ENCODE measurements at regions not wholly inside any gene's neighbourhood (a gene's known extent, or its start where the extent isn't known, plus 50 kb on each side); places are given as distances from the start of the nearest gene placed in this dataset.
A peak's percentile ranks its signal among the peaks of the same experiment; 100 is the strongest.

DNA sequence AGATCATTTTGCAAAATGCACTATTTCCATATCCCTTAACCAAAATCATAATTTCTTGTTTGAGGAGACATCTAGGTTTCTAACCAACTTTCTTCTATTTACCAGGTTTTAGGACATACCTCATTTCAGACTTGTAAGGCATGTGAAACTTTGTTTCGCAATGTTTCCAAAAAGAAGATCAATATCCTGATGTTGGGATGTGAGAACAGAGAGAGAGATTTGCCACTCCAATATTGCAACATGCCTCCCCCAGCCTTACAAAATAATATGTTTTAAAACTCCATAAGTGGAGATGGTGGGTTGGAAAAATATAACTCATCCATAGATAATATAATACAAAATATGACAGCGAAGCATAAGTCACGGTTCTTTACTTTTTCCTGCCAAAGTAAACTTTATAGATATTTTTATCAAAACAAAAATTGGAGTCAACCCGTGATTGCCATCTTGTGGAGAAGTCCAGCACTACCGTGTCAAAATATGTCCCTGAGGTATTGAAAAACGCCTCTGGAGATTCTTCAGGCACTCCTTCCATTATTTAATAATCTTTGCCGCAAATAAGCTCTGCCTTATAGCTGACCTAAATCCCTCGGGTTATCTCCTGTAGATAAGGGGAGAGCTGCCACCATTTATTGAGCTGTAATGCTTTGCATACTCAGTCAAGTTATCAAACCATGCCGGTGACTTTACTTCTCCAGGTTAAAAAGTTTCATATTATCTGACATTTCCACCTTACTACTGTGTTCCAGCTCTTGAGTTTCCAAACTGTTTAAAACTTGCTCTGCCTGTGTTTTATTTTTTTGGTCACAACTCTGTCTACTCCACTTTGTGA is 534.2 kb downstream of the HACE1 start:
- peak; percentile 11 for DNase-seq (ENCODE audit: low read depth)

DNA sequence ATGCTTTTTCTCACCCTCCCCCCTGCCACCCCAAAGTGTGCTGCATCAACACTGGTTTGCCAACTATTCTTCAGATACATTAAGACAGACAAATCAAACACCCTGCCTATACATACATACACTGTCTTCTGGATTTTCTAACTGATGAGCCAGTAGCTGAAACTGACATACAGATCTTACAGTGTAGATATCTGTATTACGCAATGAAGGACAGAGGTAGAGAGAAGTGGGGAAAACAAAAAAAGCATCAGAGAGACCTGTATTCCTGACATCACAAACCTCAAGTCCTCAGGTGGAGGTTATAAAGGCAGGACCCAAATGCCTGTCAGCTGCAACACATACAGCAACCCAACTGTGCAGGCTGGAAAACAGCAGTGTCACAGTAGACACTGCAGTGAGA is 535.4 kb downstream of the HACE1 start:
- no peak for DNase-seq (ENCODE audit: low read depth)

DNA sequence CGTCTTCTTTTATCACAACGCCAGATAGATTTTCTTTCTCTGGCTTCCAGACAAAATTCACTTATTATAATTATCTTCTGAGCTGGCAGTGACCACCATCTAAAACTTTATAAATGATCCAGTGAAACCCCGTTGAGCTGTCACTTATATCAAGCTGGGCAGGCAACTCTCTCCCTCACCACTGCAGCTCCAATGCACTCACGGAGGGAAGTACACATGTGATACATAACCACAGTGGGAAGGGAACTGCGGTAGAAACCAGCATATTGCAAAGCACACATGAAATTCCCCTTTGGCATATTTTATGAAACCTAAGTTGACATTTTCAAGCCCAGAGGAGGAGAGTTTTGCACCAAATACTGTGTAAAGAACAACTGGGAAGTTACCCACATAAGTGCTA is 536.9 kb downstream of the HACE1 start:
- DNase-seq (ENCODE audit: low read depth), result no peak

DNA sequence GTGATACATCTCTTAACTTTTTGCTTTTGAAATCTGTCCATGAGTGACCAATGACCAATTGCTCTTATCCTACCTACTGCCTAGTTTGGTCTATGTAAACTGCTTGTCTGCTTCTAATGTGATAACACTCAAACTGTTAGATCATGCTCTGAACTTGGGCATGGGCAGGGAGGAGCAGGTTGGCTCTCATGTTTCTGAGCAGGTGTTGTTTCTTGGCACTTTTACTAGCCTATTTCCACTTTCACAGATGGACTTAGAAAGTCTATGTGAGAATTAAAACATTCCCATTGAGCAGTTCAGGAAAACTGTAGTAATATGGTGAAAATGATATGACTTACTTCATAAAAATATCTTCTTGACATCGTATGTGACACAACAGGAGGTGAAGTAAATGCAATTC is 538.4 kb downstream of the HACE1 start:
- DNase-seq (ENCODE audit: low read depth), result no peak

DNA sequence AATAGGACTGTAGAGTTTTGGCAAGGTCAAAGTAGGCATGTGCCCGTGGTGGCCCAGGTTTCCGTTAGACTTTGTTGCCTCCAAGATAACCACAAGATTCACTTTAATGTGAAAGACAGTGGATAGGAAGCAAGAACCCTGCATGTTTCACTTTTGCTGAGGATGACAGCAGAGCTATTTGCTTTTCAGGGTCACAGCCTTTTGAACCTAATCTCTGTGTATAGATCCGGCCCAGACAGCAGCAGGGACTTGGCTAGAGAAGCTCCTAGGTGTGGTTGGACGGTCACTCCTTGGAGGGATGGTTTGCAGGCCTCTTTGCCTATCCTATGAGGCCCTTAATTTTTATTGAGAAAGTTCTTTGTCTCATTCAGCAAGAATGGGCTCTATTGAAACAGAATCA is 538.8 kb downstream of the HACE1 start:
- no peak for DNase-seq (ENCODE audit: low read depth)

GRCh38 chr6:104312851-104313250 is 546.9 kb downstream of the HACE1 start:
- DNase-seq (ENCODE audit: low read depth), result no peak

- no peak for DNase-seq (ENCODE audit: low read depth)
Measured at GRCh38 chr6:104306211-104306610, 553.5 kb downstream of the HACE1 start.

- no peak for DNase-seq (ENCODE audit: low read depth)
Measured at GRCh38 chr6:104305206-104305605, 554.5 kb downstream of the HACE1 start.

DNA sequence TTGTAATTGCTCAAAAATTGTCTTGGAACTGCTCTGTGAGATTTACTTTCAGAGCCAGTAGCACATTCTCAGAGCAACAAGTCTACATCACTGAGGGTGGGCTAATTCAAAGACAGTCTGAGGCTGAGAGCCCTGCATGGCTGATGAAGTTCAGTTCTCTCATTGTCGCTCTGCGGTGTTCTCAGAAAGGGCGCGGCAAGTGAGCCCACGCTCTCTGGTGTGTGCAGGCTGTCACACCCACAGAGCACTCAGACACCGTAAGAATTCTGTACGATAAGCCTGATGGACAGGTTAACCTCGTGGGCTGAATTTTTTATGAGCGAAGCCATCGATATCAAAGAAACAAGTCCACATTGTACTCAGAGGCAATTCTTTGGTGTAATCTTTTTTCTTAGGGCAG is 557.8 kb downstream of the HACE1 start:
- DNase-seq (ENCODE audit: low read depth), result no peak

DNA sequence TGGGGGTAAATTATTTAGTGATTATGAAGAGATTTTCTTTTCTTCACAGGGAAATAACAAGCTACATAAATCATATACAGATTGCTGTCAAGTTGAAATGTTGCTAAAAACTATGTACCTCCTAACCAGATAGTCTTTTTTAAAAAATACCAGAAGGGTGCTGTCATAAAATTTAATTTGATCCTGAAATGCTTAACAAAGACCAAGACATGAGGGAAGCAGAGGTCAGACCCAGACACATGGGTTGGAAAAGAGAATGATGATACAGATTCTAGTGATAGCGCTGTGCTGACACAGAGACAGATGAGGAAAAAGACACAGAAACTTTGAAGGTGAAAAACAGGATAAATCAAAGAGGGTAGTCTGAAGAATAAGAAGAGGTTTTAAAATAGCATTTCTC is 573.1 kb downstream of the HACE1 start:
- DNase-seq (ENCODE audit: low read depth), result no peak

- no peak for DNase-seq (ENCODE audit: low read depth)
Measured at GRCh38 chr6:104284872-104285271, 574.8 kb downstream of the HACE1 start.

GRCh38 chr6:104282581-104282980 is 577.1 kb downstream of the HACE1 start:
- no peak for DNase-seq (ENCODE audit: low read depth)

- DNase-seq (ENCODE audit: low read depth), result no peak
Measured at GRCh38 chr6:104281370-104281769, 578.3 kb downstream of the HACE1 start.

DNA sequence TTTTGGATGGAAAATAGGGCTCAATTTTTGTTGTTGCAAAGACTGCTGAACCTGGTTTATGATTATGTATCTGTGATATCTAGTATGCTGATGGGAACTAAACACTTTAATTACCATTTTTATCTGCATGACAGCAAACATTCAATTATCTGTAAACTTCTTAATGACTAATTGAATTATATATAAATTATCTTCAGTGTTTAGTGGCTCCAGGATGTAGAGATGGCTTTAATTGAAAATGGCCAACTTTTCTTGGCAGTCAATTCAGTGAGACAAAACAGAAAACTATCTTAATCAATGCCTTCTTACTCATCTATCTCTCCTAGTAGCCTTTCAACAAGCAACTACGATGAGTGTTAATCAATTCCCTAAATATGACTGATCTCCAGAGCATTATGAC is 591.3 kb downstream of the HACE1 start:
- no peak for DNase-seq (ENCODE audit: low read depth)

DNA sequence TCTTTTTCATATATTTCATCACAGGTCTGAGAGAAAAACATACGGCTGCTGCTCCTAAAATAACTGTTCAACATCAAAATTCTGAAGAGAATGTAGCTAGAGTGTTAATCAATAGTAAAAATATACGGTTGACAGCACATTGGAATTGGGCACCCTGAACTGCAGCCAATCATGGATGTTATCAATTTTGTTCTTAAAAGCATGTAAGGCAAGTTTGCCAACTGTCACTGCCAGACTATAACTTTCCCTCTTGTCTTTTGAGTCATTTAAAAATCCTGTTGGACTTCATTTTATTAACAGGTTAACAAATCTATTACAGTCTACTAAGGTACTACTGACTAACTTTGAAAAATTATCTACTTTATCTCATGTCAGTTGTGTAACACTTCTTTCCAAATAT is 592.8 kb downstream of the HACE1 start:
- DNase-seq (ENCODE audit: low read depth), result no peak

- DNase-seq (ENCODE audit: low read depth), result no peak
Measured at GRCh38 chr6:104256646-104257045, 603.1 kb downstream of the HACE1 start.

- no peak for DNase-seq (ENCODE audit: low read depth)
Measured at GRCh38 chr6:104253236-104253635, 606.5 kb downstream of the HACE1 start.

GRCh38 chr6:104252276-104252675 is 607.4 kb downstream of the HACE1 start:
- no peak for DNase-seq (ENCODE audit: low read depth)

GRCh38 chr6:104251651-104252050 is 608.1 kb downstream of the HACE1 start:
- no peak for DNase-seq (ENCODE audit: low read depth)

- no peak for DNase-seq (ENCODE audit: low read depth)
Measured at GRCh38 chr6:104240865-104241264, 618.9 kb downstream of the HACE1 start.

- DNase-seq (ENCODE audit: low read depth), result no peak
Measured at GRCh38 chr6:104239971-104240370, 619.7 kb downstream of the HACE1 start.

DNA sequence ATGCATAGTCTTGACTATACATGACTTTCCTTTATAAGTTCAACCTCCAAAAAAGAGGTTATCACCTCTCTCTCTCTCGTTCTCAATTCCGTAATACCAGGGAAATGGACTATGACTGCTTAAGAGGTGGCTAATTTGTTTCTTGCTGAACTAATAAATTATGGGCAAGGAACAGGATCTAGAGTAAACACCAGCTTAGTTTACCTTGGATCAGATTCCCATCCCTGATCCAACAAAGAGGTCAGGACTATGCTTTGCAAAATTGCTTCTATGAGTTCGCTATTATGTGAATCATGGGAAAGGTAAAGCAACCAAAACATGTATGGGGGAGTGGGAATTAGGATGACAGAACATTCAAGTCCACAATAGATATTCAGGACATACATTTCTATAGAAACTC is 630.7 kb downstream of the HACE1 start:
- no peak for DNase-seq (ENCODE audit: low read depth)

DNA sequence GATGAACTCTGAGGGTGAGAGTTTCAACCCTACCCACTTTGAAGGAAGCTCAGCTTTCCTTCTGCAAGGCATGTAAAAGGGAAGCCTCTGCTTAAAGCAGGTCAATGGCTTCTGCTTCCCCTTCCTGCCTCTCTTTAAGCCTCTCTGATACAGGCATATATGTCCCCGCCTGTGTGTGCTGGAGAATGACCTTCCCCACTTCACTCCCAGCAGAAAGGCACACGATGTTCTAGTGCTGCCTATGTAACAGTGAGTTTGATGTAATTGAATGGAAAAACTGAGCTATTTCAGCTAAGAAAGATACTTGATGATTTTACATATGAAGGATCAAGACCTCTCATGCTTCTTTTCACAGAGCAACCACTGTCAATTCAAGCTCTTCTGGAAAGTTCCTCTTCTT is 632.2 kb downstream of the HACE1 start:
- DNase-seq (ENCODE audit: low read depth), result no peak
